Vagina (tissue), 2 donors: ENCODE measurements at regions not wholly inside any gene's neighbourhood (a gene's known extent, or its start where the extent isn't known, plus 50 kb on each side); places are given as distances from the start of the nearest gene placed in this dataset.

Experiments
- POLR2AphosphoS5 ChIP-seq, 2 donors: sonication (generic); formaldehyde crosslinking; IDR thresholded peaks; one replicate each; pipeline ENCODE4 v1.9.0; 2017; ENCODE audit warnings: antibody characterized with exemption in 2 of 2, mild to moderate bottlenecking in 2 of 2, low read depth in 1 of 2; ENCODE audit not compliant: insufficient read depth in 1 of 2
- TF ChIP-seq, protein P1 (sequence below), 3 experiments: fragments of 450-650 bp in 2 of 3; fragments of 200-600 bp in 1 of 3; sonication (generic) in 1 of 3; IDR thresholded peaks; one replicate each; pipeline ENCODE4 v1.5.1; 2017 to 2019; ENCODE audit warnings: antibody characterized with exemption in 3 of 3, mild to moderate bottlenecking in 2 of 3, moderate library complexity in 2 of 3

DNA sequence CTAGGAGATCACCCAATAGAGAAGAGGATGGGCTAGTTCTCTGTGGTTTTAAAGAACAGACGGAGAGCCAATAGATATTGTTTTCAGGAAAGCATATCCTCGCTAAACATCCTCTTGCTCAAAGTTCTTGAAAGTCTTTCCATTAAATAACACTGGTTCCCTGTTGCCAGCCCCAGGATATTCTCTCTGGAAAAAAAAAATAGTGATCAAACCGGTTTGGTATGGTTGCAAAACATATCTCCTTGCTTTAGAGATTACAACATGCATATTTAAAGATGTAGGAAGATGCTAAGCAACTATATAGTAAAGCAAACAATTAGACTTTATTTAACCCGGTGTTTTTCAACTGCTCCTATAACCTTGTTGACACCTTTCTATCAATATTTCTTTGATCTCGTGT lies 211.4 kb downstream of the CMPK2 start:
- TF ChIP-seq, protein P1, sequence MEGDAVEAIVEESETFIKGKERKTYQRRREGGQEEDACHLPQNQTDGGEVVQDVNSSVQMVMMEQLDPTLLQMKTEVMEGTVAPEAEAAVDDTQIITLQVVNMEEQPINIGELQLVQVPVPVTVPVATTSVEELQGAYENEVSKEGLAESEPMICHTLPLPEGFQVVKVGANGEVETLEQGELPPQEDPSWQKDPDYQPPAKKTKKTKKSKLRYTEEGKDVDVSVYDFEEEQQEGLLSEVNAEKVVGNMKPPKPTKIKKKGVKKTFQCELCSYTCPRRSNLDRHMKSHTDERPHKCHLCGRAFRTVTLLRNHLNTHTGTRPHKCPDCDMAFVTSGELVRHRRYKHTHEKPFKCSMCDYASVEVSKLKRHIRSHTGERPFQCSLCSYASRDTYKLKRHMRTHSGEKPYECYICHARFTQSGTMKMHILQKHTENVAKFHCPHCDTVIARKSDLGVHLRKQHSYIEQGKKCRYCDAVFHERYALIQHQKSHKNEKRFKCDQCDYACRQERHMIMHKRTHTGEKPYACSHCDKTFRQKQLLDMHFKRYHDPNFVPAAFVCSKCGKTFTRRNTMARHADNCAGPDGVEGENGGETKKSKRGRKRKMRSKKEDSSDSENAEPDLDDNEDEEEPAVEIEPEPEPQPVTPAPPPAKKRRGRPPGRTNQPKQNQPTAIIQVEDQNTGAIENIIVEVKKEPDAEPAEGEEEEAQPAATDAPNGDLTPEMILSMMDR (IDR thresholded peaks at IDR 0.05): no peak
- TF ChIP-seq POLR2AphosphoS5 (IDR thresholded peaks at IDR 0.05; ENCODE audit: insufficient read depth in 1 of 2, low read depth in 1 of 2): no peak
